ENCODE measurements at regions not wholly inside any gene's neighbourhood (a gene's known extent, or its start where the extent isn't known, plus 50 kb on each side); places are given as distances from the start of the nearest gene placed in this dataset.
"Not testable (repeated sequence)": the region's sequence is repeated elsewhere in the genome, so short reads cannot be mapped to it uniquely, and the experiment has no call there.

DNA sequence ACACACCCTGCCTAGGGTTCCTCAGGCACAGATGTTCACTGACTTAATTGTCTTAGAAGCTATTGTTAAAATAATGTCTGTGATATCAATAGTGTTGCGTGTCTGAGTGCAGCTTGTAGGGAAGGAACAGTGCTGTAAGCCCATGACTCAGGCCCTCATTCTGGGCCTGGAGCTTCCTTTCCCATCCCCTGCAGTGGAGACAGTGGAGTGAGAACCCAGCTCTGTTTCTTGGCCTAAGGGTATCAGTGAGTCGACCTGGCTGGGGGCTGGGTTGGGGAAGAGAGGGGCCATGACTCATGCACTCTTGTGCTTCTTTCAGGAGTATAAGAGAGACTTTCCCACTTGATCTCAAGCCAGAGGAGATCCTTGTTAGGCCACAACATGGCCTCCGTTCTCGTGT is 106.8 kb downstream of the HRH4 start:
- no peak for DNase-seq

DNA sequence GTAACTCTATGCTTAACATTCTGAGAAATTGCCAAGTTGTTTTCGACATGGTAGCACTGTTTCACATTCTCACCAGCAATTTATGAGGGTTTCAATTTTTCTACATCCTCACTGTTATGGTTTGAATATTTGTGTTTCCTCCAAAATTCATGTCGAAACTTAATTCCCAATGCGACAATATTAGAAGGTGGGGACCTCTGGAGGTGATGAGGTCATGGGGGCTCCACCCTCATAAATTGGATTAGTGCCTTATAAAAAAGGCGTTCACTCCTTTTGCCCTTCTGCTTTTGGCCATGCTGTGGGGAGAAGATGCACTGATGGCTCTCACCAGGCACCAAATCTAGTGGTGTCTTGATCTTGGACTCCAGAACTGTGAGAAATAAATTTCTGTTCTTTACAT is 110.3 kb downstream of the HRH4 start:
- DNase-seq = no peak

DNA sequence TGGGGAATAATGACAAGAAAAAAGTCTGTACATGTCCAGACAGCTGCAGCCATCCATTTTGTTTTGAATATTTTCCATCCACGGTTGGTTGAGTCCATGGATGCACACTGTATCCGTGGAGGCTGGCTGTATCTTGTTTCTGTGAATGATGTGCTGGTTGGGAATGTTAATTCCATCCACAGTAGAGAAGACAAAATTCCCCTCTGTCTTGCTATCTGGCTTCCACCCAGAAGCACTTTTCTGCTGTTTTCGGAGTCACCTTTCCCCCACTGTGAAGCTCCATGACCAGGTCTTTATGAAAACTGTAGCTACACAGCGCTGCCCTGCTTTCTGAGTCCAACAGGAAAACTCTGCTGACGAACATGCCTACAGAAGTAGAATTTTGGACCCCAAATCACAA is 122.3 kb downstream of the HRH4 start:
- DNase-seq = no peak

DNA sequence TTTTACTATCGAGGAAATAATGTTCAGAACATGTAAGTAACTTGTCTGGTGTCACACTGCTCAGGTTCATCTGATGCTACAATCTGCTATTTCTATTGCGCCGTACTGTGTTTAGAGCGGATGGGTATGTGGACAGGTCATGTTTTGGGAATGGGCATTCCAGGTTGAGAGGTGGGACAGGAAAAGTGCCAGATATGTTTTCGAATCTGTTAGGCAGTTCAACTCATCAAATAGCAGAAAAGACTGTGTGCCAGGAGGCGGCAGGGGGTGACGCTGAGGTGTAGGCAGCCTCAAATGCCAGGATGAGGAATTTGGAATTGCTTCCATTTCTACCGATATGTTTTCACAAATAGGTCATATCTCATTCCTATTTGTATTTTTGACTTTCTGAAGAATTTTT is 123.8 kb downstream of the HRH4 start:
- DNase-seq = no peak

DNA sequence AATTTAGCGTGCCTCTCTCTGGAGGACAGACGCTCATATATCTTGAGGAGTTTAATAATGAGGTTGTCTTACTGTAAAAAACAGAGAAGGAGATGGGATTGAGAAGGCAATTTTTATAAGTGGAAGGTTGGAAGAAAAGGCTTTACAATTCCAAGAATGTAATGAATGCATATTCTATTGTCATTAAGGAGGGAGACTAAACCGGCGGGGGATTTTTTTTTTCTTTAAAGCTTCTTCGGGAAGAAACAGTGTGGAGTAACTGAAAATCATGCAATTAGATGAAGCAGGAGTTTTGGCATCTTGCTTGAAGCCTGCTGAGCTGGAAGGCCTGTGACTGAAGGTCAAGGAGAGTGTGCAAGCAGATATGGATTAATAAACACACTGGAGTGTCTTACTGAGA is 124.4 kb downstream of the HRH4 start:
- DNase-seq = no peak

DNA sequence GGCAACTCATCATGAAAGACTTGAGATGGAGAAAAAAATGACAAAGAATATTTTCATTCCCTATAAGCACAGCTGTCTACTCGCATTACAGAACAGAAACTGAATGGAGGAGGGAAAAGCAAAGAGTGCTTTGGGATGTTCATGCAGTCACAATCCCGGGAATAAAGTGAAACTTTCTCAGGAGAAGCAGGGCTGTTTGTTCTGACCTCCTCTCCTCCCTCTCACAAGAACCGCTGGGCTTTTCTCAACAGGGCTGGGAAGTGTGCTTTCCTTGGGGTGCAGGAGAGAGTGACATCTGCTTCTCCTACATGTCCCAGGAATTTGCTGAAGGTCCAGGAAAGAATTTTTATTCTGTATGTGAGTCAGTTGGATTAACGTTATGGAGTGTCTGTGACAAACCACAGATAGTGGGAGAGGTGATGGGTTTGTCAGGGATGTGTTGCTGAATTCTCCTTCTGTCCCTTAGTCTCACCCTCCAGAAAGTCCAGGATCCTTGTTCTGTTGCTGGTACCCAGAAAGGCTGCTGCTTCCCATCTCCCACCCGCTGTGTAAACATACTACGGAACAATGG is 125.6 kb downstream of the HRH4 start:
- DNase-seq = no peak

DNA sequence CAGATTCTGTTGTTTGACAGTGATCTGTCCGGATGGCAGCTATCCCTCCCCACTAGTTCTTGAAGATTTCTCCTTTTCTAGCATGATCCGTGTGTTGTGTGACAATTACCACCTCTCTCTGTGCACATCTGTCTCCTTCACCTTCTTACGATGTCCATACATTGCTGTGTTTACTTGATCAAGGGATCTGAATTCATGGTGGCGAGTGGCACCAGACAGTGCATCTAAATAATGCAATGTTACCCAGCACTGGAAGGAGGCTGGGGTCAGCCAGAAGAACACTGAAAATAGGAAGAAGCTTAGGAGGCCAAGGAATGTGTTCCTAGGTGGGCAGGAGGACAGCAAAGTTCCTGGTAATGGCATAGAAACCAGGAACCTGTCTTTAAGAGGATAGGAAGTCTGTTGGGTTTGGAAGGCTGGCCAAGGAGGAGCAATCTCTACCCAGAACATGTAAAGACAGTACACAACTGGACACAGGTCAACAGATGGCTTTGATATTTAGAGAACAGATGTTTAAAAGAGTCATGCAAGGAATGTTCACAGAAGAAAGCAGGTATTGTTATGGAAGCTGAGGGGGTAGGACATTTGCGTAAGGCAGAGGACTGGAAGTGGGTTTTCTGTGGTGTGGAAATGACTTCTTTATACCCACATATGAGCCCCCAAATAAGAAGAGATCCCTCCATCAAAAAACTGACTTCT is 126.4 kb downstream of the HRH4 start:
- DNase-seq = no peak

DNA sequence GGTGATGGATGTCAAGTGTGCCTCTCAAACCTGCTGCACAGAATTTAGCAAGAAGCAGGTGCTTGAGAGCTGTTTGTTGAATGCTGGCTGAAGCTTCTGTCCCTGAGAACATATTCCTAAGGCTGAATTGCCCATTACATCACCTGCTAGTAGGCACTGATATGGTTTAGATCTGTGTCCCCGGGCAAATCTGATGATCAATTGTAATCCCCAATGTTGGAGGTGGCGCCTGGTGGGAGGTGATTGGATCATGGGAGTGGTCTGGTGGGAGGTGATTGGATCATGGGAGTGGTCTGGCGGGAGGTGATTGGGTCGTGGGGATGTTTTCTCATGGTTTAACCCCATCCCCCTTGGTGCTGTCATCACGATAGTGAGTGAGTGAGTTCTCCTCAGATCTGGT is 128.0 kb downstream of the HRH4 start:
- DNase-seq = no peak

DNA sequence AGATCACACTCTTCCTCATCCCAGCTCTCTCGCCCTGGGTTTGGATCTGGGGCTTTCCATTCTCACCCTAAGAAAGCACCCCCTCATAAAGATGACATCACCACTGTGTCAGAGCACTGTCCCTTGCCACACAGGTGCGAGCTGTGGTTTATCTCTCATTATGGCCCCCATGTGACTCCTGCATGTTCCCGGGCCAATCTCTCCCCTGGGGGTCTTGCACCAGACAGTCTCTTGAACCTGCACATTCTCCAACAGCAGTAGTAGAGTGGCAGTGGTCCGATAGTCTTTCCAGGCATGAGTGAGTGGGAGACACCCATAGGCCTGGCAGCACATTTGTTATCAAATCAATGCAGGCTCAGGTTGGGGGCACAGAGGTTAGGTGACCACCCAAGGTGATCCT is 130.5 kb downstream of the HRH4 start:
- no peak for DNase-seq

DNA sequence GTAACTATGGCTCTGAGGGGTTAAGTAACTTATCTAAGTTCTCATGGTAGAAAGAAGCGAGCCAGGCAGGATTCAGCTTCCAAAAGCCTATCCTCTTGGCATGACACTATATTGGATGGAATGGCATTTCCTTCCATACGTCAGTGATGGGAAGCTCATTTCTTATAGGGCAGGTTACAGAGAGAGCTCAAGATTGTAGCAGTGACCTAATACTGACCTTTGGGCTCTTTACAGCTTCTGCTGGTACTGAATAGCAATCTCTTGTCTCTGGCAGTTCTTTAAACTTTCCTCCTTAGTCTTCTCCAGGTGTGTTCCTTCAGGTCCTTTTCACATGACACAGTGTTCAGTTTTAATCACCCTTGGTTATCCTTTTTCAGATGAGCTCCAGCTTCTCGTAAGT is 133.0 kb downstream of the HRH4 start:
- DNase-seq = no peak

DNA sequence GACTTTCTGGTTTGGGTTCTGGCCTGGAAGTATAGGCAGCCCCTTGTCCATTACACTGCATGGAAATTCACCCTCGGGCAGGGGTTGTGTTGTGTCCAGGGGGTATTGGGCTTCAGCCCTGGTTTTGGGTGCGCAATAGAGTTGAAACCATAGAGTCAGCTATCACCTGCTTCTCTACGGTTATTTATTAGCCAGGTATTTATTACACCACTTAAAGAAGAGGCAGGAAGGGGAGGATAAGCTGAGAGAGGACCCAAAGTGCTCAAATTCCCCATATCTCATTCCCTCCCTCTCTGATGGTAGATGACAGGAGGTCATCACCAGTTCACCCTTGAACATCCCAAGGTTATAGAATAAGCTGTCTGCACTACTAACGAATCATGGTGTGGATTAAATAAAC is 133.4 kb downstream of the HRH4 start:
- DNase-seq = no peak

DNA sequence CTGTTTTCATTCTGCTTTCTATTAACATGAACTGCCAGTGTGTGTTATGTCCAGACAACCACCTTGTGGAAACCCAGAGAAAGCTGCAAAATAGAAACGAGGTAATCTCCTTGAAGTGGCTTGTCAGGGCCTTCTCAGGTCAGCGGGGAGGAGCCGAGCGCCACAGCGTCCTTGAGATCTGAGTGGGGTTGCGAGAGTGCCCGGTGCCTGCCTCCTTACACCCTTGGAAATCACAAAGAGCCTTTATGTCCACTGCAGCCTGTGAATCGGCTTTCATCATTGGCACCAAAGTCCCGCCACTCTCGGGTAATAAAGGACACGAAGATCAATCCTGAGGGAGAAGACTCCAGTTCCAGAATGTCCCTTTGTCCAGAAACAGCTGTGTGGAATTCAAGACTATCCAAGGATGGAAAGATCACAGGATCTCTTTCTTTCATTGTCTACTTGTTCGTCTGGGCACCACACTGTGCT is 135.2 kb downstream of the HRH4 start:
- DNase-seq = no peak

DNA sequence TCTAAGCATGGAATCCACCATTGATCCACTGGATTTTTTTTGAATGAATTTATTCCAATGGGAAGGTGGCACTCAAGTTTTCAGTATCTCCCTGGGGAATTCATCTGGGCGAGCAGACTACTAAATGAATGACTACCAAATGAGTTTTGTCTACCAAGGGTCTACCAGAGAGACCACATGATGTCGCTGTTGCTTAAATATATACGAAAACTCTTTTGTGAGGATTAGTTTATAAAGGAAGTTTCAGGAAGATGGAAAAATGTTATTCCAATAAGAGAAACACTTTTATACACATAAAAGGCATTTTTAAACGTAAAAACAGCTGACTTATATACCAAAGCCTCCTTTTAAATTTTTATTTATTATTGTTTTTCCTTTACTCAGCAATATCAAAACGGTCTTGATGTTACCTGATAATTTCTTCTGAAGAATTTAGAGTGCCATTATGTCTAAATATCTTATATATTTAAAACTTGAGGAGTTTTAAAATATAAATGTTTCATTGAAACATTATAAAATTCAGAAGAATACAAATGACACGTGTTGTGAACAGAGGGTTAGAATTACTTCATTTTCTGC is 139.7 kb downstream of the HRH4 start:
- DNase-seq = peak; percentile 77

DNA sequence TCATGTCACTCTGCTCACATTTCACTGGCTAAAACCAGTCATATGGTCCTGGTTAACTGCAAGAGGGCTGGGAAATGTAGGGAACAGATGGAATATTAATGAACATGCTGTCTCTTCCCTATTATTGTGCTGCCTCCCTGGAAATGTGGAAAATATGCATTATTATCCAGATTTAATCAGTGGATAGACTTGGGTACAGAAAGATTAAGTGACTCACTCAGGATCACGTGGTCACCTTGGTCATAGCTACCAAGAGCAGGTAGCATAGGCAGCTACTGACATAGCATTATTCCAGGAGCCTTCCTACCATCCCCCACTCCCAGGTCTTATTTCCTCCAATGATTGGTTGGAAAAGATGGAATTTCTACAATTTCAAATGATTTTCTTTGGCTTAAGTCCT is 141.1 kb downstream of the HRH4 start:
- no peak for DNase-seq

DNA sequence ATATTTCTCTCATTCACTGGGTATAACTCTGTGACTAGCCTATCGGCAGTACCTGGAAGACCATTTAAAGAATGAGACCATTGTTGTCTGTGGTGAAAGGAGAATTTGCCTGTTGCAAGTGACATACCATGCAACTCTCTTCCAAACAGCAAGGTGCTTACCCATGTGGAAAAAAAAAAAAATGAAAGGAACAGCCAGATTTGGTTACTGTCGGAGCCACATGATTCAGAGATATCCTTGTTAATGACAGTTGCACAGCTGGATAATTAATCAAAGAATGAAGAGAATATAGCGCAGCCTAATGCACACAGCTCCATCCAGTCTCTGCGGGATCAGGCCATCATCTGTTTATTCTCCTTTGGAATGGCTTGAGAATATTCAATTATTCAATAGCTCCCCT is 141.8 kb downstream of the HRH4 start:
- DNase-seq = no peak

DNA sequence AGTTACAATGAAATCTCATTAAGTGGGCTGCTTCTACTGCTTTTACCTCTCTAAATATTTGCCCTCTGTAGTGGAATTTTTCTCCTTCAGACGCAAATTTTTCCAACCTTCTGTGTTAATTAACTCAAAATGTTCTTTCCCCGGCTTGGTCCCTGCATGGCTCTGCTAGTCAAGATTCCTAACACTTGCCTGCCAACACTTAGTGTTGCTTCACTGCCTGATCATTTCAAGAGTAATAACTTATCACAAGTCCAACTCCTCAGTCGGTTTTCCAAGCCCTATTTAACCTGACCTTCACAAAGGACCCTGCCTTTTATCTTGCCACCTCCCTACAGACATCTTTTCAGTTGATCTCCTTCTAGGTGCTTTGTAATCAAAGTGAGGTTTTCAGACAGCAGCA is 142.7 kb downstream of the HRH4 start:
- no peak for DNase-seq

DNA sequence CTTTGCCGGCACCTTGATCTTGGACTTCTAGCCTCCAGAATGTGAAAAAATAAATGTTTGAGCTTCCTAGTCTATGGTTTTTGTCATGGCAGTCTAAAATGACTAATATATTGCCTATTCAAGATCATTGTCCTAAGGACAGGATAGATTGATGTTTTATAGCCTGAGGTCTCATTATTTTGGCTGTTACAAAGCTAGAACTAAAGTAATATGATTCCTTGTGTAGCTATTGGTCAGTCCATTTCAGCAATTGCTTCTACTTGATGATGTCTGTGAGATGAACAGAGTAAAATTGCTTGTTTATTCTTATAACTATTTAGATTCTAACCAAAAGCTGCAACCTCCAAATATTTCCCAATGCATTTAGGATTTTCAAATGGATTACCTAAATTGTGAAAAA is 145.0 kb downstream of the HRH4 start:
- no peak for DNase-seq

DNA sequence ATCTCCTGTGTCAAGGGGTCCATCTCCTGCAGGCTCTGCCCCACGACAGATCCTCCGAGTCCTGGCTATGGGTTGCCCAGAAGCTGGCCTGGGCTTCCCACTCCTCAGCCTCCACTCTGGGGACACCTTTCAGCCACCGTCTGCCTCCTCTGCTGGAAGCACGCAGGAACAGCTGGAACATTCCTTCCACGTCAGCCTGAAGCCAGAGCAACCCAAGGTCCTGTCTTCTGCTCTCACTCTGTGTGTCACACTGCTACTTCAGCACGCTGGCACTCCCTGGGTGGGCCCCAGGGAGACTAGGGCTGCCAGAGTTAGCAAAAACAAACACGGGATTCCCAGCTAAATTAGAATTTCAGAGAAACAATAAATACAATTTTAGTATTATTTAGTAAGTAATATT is 148.8 kb downstream of the HRH4 start:
- DNase-seq = no peak

DNA sequence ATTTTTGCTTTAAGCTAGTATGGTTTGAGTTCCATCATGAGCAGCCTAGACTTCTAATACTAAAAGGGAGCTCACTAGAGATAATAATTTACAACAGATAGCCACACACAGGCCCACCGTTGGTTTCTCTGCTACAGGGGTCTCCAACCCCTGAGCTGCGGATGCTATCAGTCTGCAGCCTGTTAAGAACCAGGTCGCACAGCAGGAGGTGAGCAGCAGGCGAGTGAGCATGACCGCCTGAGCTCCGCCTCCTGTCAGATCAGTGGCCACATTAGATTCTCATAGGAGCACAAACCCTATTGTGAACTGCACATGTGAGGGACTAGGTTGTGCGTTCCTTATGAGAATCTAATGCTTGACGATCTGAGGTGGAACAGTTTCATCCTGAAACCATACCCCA is 150.6 kb downstream of the HRH4 start:
- no peak for DNase-seq

DNA sequence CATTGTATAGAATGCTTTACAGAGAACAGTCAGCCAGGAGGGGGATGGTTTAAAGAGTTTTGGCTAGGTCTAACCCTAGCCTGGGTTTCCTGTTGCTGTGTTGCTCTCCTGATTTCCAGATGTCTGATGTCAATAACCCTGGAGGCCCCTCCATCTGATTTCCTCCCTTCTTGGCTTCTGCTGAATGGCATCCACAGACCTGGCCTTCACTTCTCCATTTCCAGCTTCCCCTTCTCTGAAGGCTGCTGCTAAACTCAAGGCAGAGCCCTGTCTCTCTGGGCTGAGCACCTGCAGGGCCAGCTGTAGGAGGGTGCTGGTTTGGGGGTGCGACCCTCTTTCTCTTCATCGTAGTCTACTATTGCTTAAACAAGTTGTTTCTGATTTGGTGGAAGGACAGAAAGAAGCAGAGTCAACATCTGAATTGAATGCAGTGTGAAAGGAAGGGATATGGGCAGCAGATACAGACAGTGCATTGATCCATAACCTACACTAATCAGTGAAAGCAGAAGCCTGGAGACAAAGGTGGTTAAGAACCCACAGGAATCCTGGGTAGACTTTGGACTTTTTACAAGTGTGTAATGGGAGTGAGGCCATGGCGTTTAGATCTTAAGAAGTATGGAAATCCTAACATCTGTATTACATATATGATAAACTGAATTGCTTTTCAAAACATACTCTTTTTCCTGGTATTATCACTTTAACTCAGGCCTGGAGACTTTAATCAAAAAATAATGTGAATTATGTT is 153.6 kb downstream of the HRH4 start:
- DNase-seq = peak; percentile 72

DNA sequence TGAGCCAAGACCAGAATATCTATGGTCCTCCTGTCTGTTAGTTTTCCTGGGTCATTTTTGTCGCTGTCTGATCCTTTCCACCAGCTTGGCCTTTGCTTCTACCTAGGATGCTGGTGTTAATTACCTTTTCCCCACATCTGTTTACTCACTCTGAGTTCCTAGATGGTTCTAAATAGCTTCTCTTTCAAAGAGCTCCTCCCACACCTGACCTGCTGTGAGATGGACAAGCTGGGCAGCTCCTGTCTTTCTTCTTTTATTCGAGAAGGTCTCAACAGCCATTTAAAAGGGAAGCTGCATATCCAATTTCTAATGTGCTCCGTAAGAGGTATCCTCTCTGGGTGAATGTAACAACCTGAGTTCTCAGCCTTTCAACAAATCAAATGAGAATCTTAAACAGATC is 156.2 kb downstream of the HRH4 start:
- no peak for DNase-seq

DNA sequence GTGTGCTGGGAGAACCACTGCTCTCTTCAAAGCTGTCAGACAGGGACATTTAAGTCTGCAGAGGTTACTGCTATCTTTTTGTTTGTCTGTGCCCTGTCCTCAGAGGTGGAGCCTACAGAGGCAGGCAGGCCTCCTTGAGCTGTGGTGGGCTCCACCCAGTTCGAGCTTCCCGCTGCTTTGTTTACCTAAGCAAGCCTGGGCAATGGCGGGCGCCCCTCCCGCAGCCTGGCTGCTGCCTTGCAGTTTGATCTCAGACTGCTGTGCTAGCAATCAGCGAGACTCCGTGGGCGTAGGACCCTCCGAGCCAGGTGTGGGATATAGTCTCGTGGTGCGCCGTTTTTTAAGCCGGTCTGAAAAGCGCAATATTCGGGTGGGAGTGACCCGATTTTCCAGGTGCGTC is 164.0 kb downstream of the HRH4 start:
- not testable (repeated sequence) for DNase-seq

DNA sequence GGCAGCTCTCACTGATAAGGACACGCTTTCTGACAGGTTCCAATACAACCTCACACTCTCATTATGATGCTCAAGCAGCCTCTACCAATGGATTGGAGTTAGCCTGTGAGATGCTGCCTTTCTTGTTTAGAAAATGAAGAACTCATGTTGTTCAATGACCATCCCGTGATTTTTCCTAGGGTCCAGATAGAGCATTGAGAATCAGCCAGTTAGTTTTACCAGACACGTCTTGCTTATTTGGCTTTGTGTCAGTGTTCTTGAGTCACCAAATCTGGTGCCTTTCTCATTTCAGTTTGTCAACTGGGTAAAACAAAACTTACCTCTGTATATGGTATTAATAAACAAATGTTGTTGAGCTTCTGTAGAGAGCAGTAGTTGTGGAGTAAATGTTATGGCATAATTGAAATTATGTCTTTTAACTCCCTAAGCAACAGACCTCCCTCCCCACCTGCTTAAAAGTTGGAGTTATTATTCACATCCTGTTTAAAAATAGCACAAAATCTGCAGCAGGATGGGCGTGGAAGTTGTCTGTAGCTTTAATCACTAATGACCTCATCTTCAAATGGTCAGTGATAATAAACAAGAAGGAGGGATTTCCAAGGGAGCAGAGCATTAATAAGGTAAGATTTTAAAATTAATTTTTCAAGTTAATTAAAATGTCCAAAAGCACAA is 167.3 kb downstream of the HRH4 start:
- DNase-seq = no peak

DNA sequence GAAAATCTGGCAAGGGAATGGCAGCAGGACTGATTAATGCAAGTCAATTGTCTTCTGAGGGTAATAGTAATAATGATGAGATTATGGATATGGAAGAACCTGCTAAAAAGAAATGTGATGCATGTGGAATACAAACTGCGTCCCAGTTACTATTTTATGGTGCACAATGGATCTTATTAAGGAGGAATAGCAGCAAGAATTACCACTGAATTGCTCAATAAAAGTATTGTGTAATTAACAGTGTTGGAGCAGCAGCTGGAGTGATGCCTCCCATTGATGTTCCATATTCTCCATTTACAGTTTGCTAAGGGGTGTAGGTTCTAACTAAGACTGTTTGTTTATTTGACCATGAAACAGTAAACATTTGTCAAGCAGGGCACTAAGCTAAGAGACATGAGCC is 167.9 kb downstream of the HRH4 start:
- DNase-seq = no peak
